IMR-90 (cell line): ENCODE measurements at regions not wholly inside any gene's neighbourhood (a gene's known extent, or its start where the extent isn't known, plus 50 kb on each side); places are given as distances from the start of the nearest gene placed in this dataset.

ENCODE experiments used
- BHLHE40 ChIP-seq: fragments of 150-350 bp; IDR thresholded peaks from 2 replicates; pipeline ENCODE4 v1.6.1; 2016; ENCODE audit warnings: mild to moderate bottlenecking, low read depth, low read length
- CEBPB ChIP-seq: IDR thresholded peaks from 2 replicates; pipeline ENCODE4 v1.6.1; 2012; ENCODE audit warnings: low read depth, low read length, improper control_type of control experiment
- CTCF ChIP-seq: conservative IDR thresholded peaks from 2 replicates; pipeline ENCODE4 v1.5.1; 2012; ENCODE audit warnings: mild to moderate bottlenecking, low read depth, low read length, improper control_type of control experiment
- FOS ChIP-seq: fragments of 150-350 bp; IDR thresholded peaks from 2 replicates; pipeline ENCODE4 v1.6.1; 2016; ENCODE audit warnings: low read depth, low read length
- MXI1 ChIP-seq: IDR thresholded peaks from 2 replicates; pipeline ENCODE4 v1.6.1; 2012; ENCODE audit warnings: low read depth, mild to moderate bottlenecking, low read length, moderate library complexity, borderline replicate concordance
- POLR2A ChIP-seq: IDR thresholded peaks from 2 replicates; pipeline ENCODE4 v1.6.1; 2012; ENCODE audit warnings: mild to moderate bottlenecking, low read depth, low read length
- RAD21 ChIP-seq: IDR thresholded peaks from 2 replicates; pipeline ENCODE4 v1.6.1; 2012; ENCODE audit warnings: low read length, improper control_type of control experiment
- RFX5 ChIP-seq: IDR thresholded peaks from 2 replicates; pipeline ENCODE4 v1.8.0; 2012; ENCODE audit warnings: low read depth, mild to moderate bottlenecking, low read length, moderate library complexity
- SMC3 ChIP-seq: fragments of 150-350 bp; IDR thresholded peaks from 2 replicates; pipeline ENCODE4 v1.6.1; 2016; ENCODE audit warnings: low read depth, mild to moderate bottlenecking, antibody characterized with exemption, low read length, moderate library complexity

GRCh38 chr6:40899684-40900155 lies 139.3 kb downstream of the UNC5CL start:
- no peak for TF ChIP-seq RAD21
- no peak for TF ChIP-seq CTCF
- no peak for TF ChIP-seq CEBPB
- TF ChIP-seq RFX5, result no peak
- TF ChIP-seq MXI1, result no peak
- TF ChIP-seq FOS, result no peak
- no peak for TF ChIP-seq POLR2A
- TF ChIP-seq SMC3, result no peak
- TF ChIP-seq BHLHE40, result no peak
